C4-2B (cell line): ENCODE measurements at regions not wholly inside any gene's neighbourhood (a gene's known extent, or its start where the extent isn't known, plus 50 kb on each side); places are given as distances from the start of the nearest gene placed in this dataset.

Experiments used
- H3K27ac ChIP-seq: fragments of 450-650 bp; 2 replicates; pipeline ENCODE4 v1.5.1; 2017
- CTCF ChIP-seq: fragments of 450-650 bp; conservative IDR thresholded peaks from 2 replicates; pipeline ENCODE4 v1.5.1; 2017; ENCODE audit warnings: mild to moderate bottlenecking
- ZFX ChIP-seq: fragments of 450-650 bp; IDR thresholded peaks from 2 replicates; pipeline ENCODE4 v1.6.1; 2017

GRCh38 chr20:40159276-40159675, 529.8 kb downstream of the MAFB start:
- TF ChIP-seq CTCF (no peak), ZFX (no peak)
- no peak overlapping the region for H3K27ac ChIP-seq

GRCh38 chr20:40156600-40157317, 532.3 kb downstream of the MAFB start:
- no peak overlapping the region for H3K27ac ChIP-seq
- TF ChIP-seq ZFX (no peak), CTCF (no peak)

- H3K27ac ChIP-seq = no peak overlapping the region
- TF ChIP-seq ZFX (no peak), CTCF (no peak)
Measured at GRCh38 chr20:40154514-40154913, 534.5 kb downstream of the MAFB start.

- TF ChIP-seq ZFX = no peak
- no peak for TF ChIP-seq CTCF
- H3K27ac ChIP-seq = no peak overlapping the region
Measured at GRCh38 chr20:40148886-40149285, 540.1 kb downstream of the MAFB start.

GRCh38 chr20:40146071-40146470, 543.0 kb downstream of the MAFB start:
- TF ChIP-seq ZFX (no peak), CTCF (no peak)
- no peak overlapping the region for H3K27ac ChIP-seq

GRCh38 chr20:40144581-40144980, 544.5 kb downstream of the MAFB start:
- no peak for TF ChIP-seq ZFX
- no peak for TF ChIP-seq CTCF
- no peak overlapping the region for H3K27ac ChIP-seq

GRCh38 chr20:40134176-40134575, 554.9 kb downstream of the MAFB start:
- H3K27ac ChIP-seq = no peak overlapping the region
- TF ChIP-seq ZFX (no peak), CTCF (no peak)
